H9 (cell line): ENCODE measurements at regions not wholly inside any gene's neighbourhood (a gene's known extent, or its start where the extent isn't known, plus 50 kb on each side); places are given as distances from the start of the nearest gene placed in this dataset.

Source experiments
- DNase-seq: peaks from one replicate; pipeline ENCODE4 v3.0.0-alpha.2; 2017
- H2AFZ ChIP-seq: one replicate; pipeline ENCODE4 v1.6.1; 2013; ENCODE audit warnings: mild to moderate bottlenecking, low read length, control low read depth, moderate library complexity
- H2AK5ac ChIP-seq: 2 replicates; pipeline ENCODE4 v1.6.1; 2013; ENCODE audit warnings: low read length, control low read depth, mixed read lengths; ENCODE audit not compliant: insufficient read length
- H2BK120ac ChIP-seq: one replicate; pipeline ENCODE4 v1.6.1; 2013; ENCODE audit warnings: low read depth, mild to moderate bottlenecking, low read length, control low read depth, inconsistent platforms; ENCODE audit not compliant: poor library complexity, severe bottlenecking
- H2BK12ac ChIP-seq: 2 replicates; pipeline ENCODE4 v1.6.1; 2013; ENCODE audit warnings: low read length, control low read depth, mixed read lengths, low read depth; ENCODE audit not compliant: insufficient read length
- H2BK15ac ChIP-seq: 2 replicates; pipeline ENCODE4 v1.6.1; 2013; ENCODE audit warnings: low read depth, low read length, control low read depth
- H2BK20ac ChIP-seq: one replicate; pipeline ENCODE4 v1.6.1; 2013; ENCODE audit warnings: low read depth, mild to moderate bottlenecking, low read length, control low read depth, inconsistent platforms; ENCODE audit not compliant: poor library complexity, severe bottlenecking
- H2BK5ac ChIP-seq: 2 replicates; pipeline ENCODE4 v1.6.1; 2013; ENCODE audit warnings: low read length, control low read depth, mixed read lengths; ENCODE audit not compliant: insufficient read length
- H3K14ac ChIP-seq: 2 replicates; pipeline ENCODE4 v1.6.1; 2013; ENCODE audit warnings: low read length, control low read depth; ENCODE audit not compliant: insufficient read depth
- H3K18ac ChIP-seq: 2 replicates; pipeline ENCODE4 v1.6.1; 2013; ENCODE audit warnings: low read depth, mild to moderate bottlenecking, mixed read lengths, low read length, control low read depth; ENCODE audit not compliant: insufficient read length
- H3K23ac ChIP-seq: 2 replicates; pipeline ENCODE4 v1.6.1; 2013; ENCODE audit warnings: low read length, control low read depth, mixed read lengths, low read depth; ENCODE audit not compliant: insufficient read length
- H3K23me2 ChIP-seq: 2 replicates; pipeline ENCODE4 v1.6.1; 2013; ENCODE audit warnings: low read depth, mild to moderate bottlenecking, mixed read lengths, low read length, control low read depth; ENCODE audit not compliant: insufficient read length, poor library complexity, severe bottlenecking
- H3K27ac ChIP-seq: 2 replicates; pipeline ENCODE4 v1.5.1; 2013; ENCODE audit warnings: low read length, control low read depth, mixed read lengths, low read depth; ENCODE audit not compliant: insufficient read length
- H3K27me3 ChIP-seq: 2 replicates; pipeline ENCODE4 v1.6.1; 2013; ENCODE audit warnings: low read length, control low read depth, inconsistent platforms; ENCODE audit not compliant: insufficient read depth
- H3K4ac ChIP-seq: 2 replicates; pipeline ENCODE4 v1.6.1; 2013; ENCODE audit warnings: low read depth, mild to moderate bottlenecking, control low read depth, inconsistent platforms, low read length, moderate library complexity
- H3K4me1 ChIP-seq: 2 replicates; pipeline ENCODE4 v1.6.1; 2013; ENCODE audit warnings: low read length, control low read depth, inconsistent platforms; ENCODE audit not compliant: insufficient read depth
- H3K4me2 ChIP-seq: 2 replicates; pipeline ENCODE4 v1.6.1; 2013; ENCODE audit warnings: low read length, control low read depth, mixed read lengths; ENCODE audit not compliant: insufficient read length, insufficient read depth
- H3K56ac ChIP-seq: 2 replicates; pipeline ENCODE4 v1.6.1; 2013; ENCODE audit warnings: low read depth, mild to moderate bottlenecking, mixed read lengths, low read length, control low read depth; ENCODE audit not compliant: insufficient read length
- H3K79me1 ChIP-seq: 2 replicates; pipeline ENCODE4 v1.6.1; 2013; ENCODE audit warnings: low read depth, mild to moderate bottlenecking, moderate library complexity, low read length, control low read depth, inconsistent platforms; ENCODE audit not compliant: insufficient read depth, poor library complexity, severe bottlenecking
- H3K79me2 ChIP-seq: 2 replicates; pipeline ENCODE4 v1.6.1; 2013; ENCODE audit warnings: low read length, control low read depth, inconsistent platforms; ENCODE audit not compliant: insufficient read depth
- H3K9ac ChIP-seq: 2 replicates; pipeline ENCODE4 v1.6.1; 2013; ENCODE audit warnings: low read length, control low read depth, mixed read lengths; ENCODE audit not compliant: insufficient read length; ENCODE audit errors: extremely low read depth
- H3K9me3 ChIP-seq: one replicate; pipeline ENCODE4 v1.6.1; 2013; ENCODE audit warnings: low read depth, low read length, inconsistent platforms; ENCODE audit not compliant: control insufficient read depth
- H3T11ph ChIP-seq: one replicate; pipeline ENCODE4 v1.6.1; 2013; ENCODE audit warnings: mild to moderate bottlenecking, low read length, control low read depth, inconsistent platforms
- H4K20me1 ChIP-seq: one replicate; pipeline ENCODE4 v1.6.1; 2013; ENCODE audit not compliant: control insufficient read depth, insufficient read length, insufficient read depth
- H4K5ac ChIP-seq: 2 replicates; pipeline ENCODE4 v1.6.1; 2013; ENCODE audit warnings: low read depth, mild to moderate bottlenecking, mixed read lengths, low read length, control low read depth; ENCODE audit not compliant: insufficient read length
- H4K8ac ChIP-seq: replicated peaks from 2 replicates; pipeline ENCODE4 v1.6.1; 2013; ENCODE audit warnings: low read length, control low read depth, mixed read lengths, low read depth; ENCODE audit not compliant: insufficient read length
- H4K91ac ChIP-seq: 2 replicates; pipeline ENCODE4 v1.6.1; 2013; ENCODE audit warnings: low read depth, mild to moderate bottlenecking, moderate library complexity, mixed read lengths, low read length, control low read depth; ENCODE audit not compliant: insufficient read length
- H3K27ac Mint-ChIP-seq, 3 experiments: 2 replicates in 2 of 3; 3 replicates in 1 of 3; pipeline ENCODE4 v1.8.0; 2020 to 2021; ENCODE audit warnings: mixed read lengths in 3 of 3, mild to moderate bottlenecking in 1 of 3, moderate library complexity in 1 of 3
- H3K27me3 Mint-ChIP-seq: 2 replicates; pipeline ENCODE4 v1.8.0; 2021; ENCODE audit warnings: low read depth, mild to moderate bottlenecking, moderate library complexity, mixed read lengths
- H3K36me3 Mint-ChIP-seq, 3 experiments: 2 replicates in 2 of 3; 3 replicates in 1 of 3; pipeline ENCODE4 v1.8.0; 2020 to 2021; ENCODE audit warnings: low read depth in 3 of 3, mixed read lengths in 3 of 3; ENCODE audit not compliant: insufficient read depth in 1 of 3
- H3K4me1 Mint-ChIP-seq, 2 experiments: 2 replicates each; pipeline ENCODE4 v1.8.0; 2020; ENCODE audit warnings: mixed read lengths in 2 of 2
- H3K4me3 Mint-ChIP-seq, 2 experiments: 2 replicates in 1 of 2; 3 replicates in 1 of 2; pipeline ENCODE4 v1.8.0; 2020 to 2021; ENCODE audit warnings: mild to moderate bottlenecking in 2 of 2, mixed read lengths in 2 of 2, moderate library complexity in 1 of 2
- H3K9me3 Mint-ChIP-seq, 2 experiments: 2 replicates in 1 of 2; 3 replicates in 1 of 2; pipeline ENCODE4 v1.8.0; 2020; ENCODE audit warnings: mild to moderate bottlenecking in 2 of 2, mixed read lengths in 2 of 2, moderate library complexity in 1 of 2
- WGBS: extraction: QIAGEN DNeasy Blood & Tissue Kit; methylation state at CpG from one replicate; pipeline ENCODE4 v1.1.7; 2013; ENCODE audit warnings: missing lambda C conversion rate, low lambda C conversion rate, mixed read lengths; ENCODE audit not compliant: insufficient read length; ENCODE audit errors: extremely low coverage; 5-methylcytosine and 5-hydroxymethylcytosine counted together
- TF ChIP-seq, protein P1 (sequence below): fragments of 200-600 bp; sonication (generic); conservative IDR thresholded peaks from 3 replicates; pipeline ENCODE4 v1.8.0; 2021; ENCODE audit warnings: antibody characterized with exemption, mild to moderate bottlenecking

- H2AK5ac ChIP-seq, result no peak overlapping the region
- H3K4me3 Mint-ChIP-seq, result no peak overlapping the region
Measured at GRCh38 chr13:39159393-39159792, 121.1 kb downstream of the NHLRC3 start.

More at GRCh38 chr13:39159393-39159792, 121.1 kb downstream of the NHLRC3 start:
- Mint-ChIP-seq H3K9me3 (no peaks in the 10 kb centered on the region), H3K36me3 (no peaks in the 10 kb centered on the region), H3K4me1 (no peaks in the 10 kb centered on the region), H3K27ac (no peak overlapping the region), H3K27me3 (peaks cover 9% of the 10 kb centered on the region)
- H3K23ac ChIP-seq, result no peak overlapping the region
- H3K56ac ChIP-seq, result no peak overlapping the region
- H3K27me3 ChIP-seq, result no peaks in the 10 kb centered on the region
- H3K9me3 ChIP-seq, result no peaks in the 10 kb centered on the region
- H2BK15ac ChIP-seq, result no peak overlapping the region
- no peaks in the 10 kb centered on the region for H3K23me2 ChIP-seq
- no peak overlapping the region for H3K18ac ChIP-seq
- no peak overlapping the region for H2BK5ac ChIP-seq
- no peak overlapping the region for H3K27ac ChIP-seq
- no peak overlapping the region for H2AFZ ChIP-seq
- H3T11ph ChIP-seq, result no peak overlapping the region
- WGBS, result no CpG with 5 or more reads among the region's 4 CpGs
- no peak overlapping the region for H3K9ac ChIP-seq
- no peaks in the 10 kb centered on the region for H3K79me2 ChIP-seq
- H3K79me1 ChIP-seq, result no peaks in the 10 kb centered on the region
- H2BK20ac ChIP-seq, result no peak overlapping the region
- no peak overlapping the region for H3K4me2 ChIP-seq
- no peak overlapping the region for H4K8ac ChIP-seq
- H4K5ac ChIP-seq, result no peak overlapping the region
- DNase-seq, result no peak
- no peak overlapping the region for H2BK120ac ChIP-seq
- H4K91ac ChIP-seq, result no peak overlapping the region
- H3K14ac ChIP-seq, result no peak overlapping the region
- H4K20me1 ChIP-seq, result no peaks in the 10 kb centered on the region
- TF ChIP-seq, protein P1, sequence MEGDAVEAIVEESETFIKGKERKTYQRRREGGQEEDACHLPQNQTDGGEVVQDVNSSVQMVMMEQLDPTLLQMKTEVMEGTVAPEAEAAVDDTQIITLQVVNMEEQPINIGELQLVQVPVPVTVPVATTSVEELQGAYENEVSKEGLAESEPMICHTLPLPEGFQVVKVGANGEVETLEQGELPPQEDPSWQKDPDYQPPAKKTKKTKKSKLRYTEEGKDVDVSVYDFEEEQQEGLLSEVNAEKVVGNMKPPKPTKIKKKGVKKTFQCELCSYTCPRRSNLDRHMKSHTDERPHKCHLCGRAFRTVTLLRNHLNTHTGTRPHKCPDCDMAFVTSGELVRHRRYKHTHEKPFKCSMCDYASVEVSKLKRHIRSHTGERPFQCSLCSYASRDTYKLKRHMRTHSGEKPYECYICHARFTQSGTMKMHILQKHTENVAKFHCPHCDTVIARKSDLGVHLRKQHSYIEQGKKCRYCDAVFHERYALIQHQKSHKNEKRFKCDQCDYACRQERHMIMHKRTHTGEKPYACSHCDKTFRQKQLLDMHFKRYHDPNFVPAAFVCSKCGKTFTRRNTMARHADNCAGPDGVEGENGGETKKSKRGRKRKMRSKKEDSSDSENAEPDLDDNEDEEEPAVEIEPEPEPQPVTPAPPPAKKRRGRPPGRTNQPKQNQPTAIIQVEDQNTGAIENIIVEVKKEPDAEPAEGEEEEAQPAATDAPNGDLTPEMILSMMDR, result no peak
- H3K4ac ChIP-seq, result no peak overlapping the region
- no peaks in the 10 kb centered on the region for H3K4me1 ChIP-seq
- no peak overlapping the region for H2BK12ac ChIP-seq
